ENCODE measurements at regions not wholly inside any gene's neighbourhood (a gene's known extent, or its start where the extent isn't known, plus 50 kb on each side); places are given as distances from the start of the nearest gene placed in this dataset.

GRCh38 chr11:10392095-10393079, 62.7 kb upstream of the AMPD3 start:
- H3K4me3 Mint-ChIP-seq = no peak overlapping the region
- intact Hi-C loops (cut with micrococcal nuclease) = no loop called here
- Histone ChIP-seq H3K27me3 (replicated peaks in 1 of 4; ENCODE audit: control extremely low read depth in 1 of 4, control insufficient read depth in 3 of 4, insufficient read depth in 4 of 4, low read length in 3 of 4) (peaks cover 0 to 12% (median 4%) of the 10 kb centered on the region in 4 experiments), H3K4me1 (ENCODE audit: control insufficient read depth in 2 of 2, insufficient read depth in 2 of 2, low read length in 2 of 2) (no peaks in the 10 kb centered on the region), H2AFZ (ENCODE audit: insufficient read depth, low read depth, low read length, poor library complexity, severe bottlenecking) (no peak overlapping the region), H4K20me1 (ENCODE audit: control insufficient read depth, insufficient read depth, low read length, poor library complexity, severe bottlenecking) (no peaks in the 10 kb centered on the region), H3K9me3 (ENCODE audit: control extremely low read depth in 1 of 3, control insufficient read depth in 2 of 3, insufficient read depth in 1 of 3, low read length in 2 of 3) (no peaks in the 10 kb centered on the region), H3K4me2 (replicated peaks; ENCODE audit: low read depth, low read length, poor library complexity, severe bottlenecking) (no peak overlapping the region), H3K27ac (ENCODE audit: low read length in 2 of 2) (no peak overlapping the region), H3K36me3 (replicated peaks in 1 of 2; ENCODE audit: control extremely low read depth in 1 of 2, control insufficient read depth in 1 of 2, extremely low read depth in 1 of 2, insufficient read depth in 2 of 2, low read length in 1 of 2) (no peaks in the 10 kb centered on the region), H3K4me3 (ENCODE audit: control extremely low read depth in 1 of 5, extremely low read depth in 1 of 5, insufficient read depth in 1 of 5, low read depth in 2 of 5, low read length in 4 of 5) (no peak overlapping the region), H3K9ac (ENCODE audit: low read length) (no peak overlapping the region), H3K79me2 (ENCODE audit: control insufficient read depth, insufficient read depth, low read length) (no peaks in the 10 kb centered on the region)
- 87% methylated on average over 11 of the region's 11 CpGs for WGBS (ENCODE audit: insufficient coverage)
- H3K4me1 Mint-ChIP-seq = no peaks in the 10 kb centered on the region
- ATAC-seq (ENCODE audit: low read depth) (no peak), DNase-seq (no peak)
- ChIA-PET CTCF (no interaction called here), POLR2A (no interaction called here)
- H3K27me3 Mint-ChIP-seq = peaks cover 45% of the 10 kb centered on the region
- TF ChIP-seq EZH2 (IDR thresholded peaks at IDR 0.05; ENCODE audit: borderline replicate concordance, insufficient read depth, low read depth, low read length, poor library complexity, severe bottlenecking) (no peak), CTCF (IDR thresholded peaks at IDR 0.05) (no peak)
- no peaks in the 10 kb centered on the region for H3K9me3 Mint-ChIP-seq (ENCODE audit: insufficient read depth)
- no peak overlapping the region for H3K27ac Mint-ChIP-seq

Measured in B cell (primary cell).